Gastroesophageal sphincter (tissue), 4 donors: ENCODE measurements at regions not wholly inside any gene's neighbourhood (a gene's known extent, or its start where the extent isn't known, plus 50 kb on each side); places are given as distances from the start of the nearest gene placed in this dataset.

ENCODE experiments used
- ATAC-seq: fragments of 150-250 bp; one replicate; pipeline ENCODE4 v1.9.1; 2016; ENCODE audit warnings: mild to moderate bottlenecking, moderate library complexity
- H3K27ac ChIP-seq, 4 donors: fragments of 200-600 bp; sonication (generic) in 3 of 4; 1 replicate in 3 of 4; 2 replicates in 1 of 4; pipeline ENCODE4 v1.5.1; 2016 to 2019
- H3K27me3 ChIP-seq: fragments of 200-600 bp; sonication (generic); one replicate; pipeline ENCODE4 v1.5.1; 2019
- H3K36me3 ChIP-seq, 2 donors: fragments of 200-600 bp; sonication (generic); one replicate each; pipeline ENCODE4 v1.5.1; 2019; ENCODE audit warnings: control low read depth in 1 of 2
- H3K4me1 ChIP-seq, 3 donors: fragments of 200-600 bp; sonication (generic); 1 replicate in 2 of 3; 2 replicates in 1 of 3; pipeline ENCODE4 v1.5.1; 2016 to 2019; ENCODE audit warnings: control low read depth in 2 of 3
- H3K4me3 ChIP-seq, 2 donors: fragments of 200-600 bp; sonication (generic); one replicate each; pipeline ENCODE4 v1.5.1; 2019; ENCODE audit warnings: mild to moderate bottlenecking in 1 of 2, moderate library complexity in 1 of 2
- H3K9me3 ChIP-seq, 3 donors: fragments of 200-600 bp; sonication (generic); one replicate each; pipeline ENCODE4 v1.5.1; 2017 to 2019; ENCODE audit warnings: control low read depth in 2 of 3
- EP300 ChIP-seq: sonication (generic); formaldehyde crosslinking; IDR thresholded peaks from one replicate; pipeline ENCODE4 v1.6.1; 2017; ENCODE audit warnings: antibody characterized with exemption, mild to moderate bottlenecking
- POLR2A ChIP-seq, 2 donors: fragments of 450-650 bp; IDR thresholded peaks; one replicate each; pipeline ENCODE4 v1.6.1; 2017; ENCODE audit warnings: antibody characterized with exemption in 2 of 2, mild to moderate bottlenecking in 2 of 2, moderate library complexity in 1 of 2
- POLR2AphosphoS5 ChIP-seq: sonication (generic); formaldehyde crosslinking; IDR thresholded peaks from one replicate; pipeline ENCODE4 v1.6.1; 2017; ENCODE audit warnings: antibody characterized with exemption
- WGBS, 2 donors: methylation state at CpG; one replicate each; pipeline ENCODE4 v1.1.5; 2018; ENCODE audit warnings: low coverage in 1 of 2; 5-methylcytosine and 5-hydroxymethylcytosine counted together
- TF ChIP-seq, protein P1 (sequence below), 4 experiments: fragments of 200-600 bp in 2 of 4; fragments of 450-650 bp in 2 of 4; sonication (generic) in 1 of 4; IDR thresholded peaks; one replicate each; pipeline ENCODE4 v1.5.1; 2017 to 2019; ENCODE audit warnings: antibody characterized with exemption in 4 of 4, mild to moderate bottlenecking in 2 of 4, moderate library complexity in 2 of 4

DNA sequence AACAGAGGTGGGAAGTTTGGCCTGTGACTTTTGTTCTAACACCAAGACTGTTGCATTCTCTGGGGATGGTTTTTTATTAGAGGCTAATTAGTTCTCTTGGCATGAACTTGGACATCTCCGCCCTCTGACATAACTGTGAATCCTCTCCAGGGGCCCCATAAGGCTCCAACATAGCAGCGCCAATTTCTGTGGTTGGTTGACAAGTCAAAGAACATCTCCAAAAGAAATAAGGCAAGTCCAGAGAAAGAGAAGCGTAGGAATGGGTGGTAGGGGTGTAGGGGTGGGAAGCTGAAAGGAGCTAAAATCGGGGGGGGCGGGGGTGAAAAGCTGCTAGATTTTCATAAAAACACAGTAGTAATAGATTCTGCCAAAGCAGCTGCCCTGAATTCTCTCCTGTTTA is 81.0 kb upstream of the DAB2 start:
- WGBS, 2 donors: 33 to 80% methylated on average over 1 to 5 of the region's 5 CpGs
- ATAC-seq: no peak

DNA sequence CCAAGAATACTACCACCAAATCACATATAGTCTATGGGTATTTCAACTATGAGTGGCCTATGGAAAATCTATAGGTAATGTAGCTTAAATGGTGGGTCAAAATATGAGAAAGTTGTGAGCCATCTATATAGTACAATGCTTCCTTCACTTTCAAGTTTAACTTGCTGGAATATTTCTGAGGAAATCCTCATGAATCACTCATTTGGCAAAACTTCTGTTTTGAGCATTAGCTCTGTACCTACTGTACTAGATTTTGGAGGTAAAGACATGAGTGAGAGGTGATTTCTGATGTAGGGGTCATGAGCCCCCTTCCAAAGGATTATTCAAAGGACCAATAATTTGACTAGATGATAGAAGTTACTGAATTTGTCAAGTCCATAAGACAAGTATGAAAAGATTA is 80.6 kb upstream of the DAB2 start:
- no peaks in the 10 kb centered on the region for H3K36me3 ChIP-seq
- peaks cover 0 to 30% (median 17%) of the 10 kb centered on the region in 3 donors for H3K4me1 ChIP-seq
- no peaks in the 10 kb centered on the region for H3K27me3 ChIP-seq
- no peak for ATAC-seq
- no peak overlapping the region for H3K27ac ChIP-seq
- H3K4me3 ChIP-seq: no peak overlapping the region
- H3K9me3 ChIP-seq: no peaks in the 10 kb centered on the region
- TF ChIP-seq, protein P1, sequence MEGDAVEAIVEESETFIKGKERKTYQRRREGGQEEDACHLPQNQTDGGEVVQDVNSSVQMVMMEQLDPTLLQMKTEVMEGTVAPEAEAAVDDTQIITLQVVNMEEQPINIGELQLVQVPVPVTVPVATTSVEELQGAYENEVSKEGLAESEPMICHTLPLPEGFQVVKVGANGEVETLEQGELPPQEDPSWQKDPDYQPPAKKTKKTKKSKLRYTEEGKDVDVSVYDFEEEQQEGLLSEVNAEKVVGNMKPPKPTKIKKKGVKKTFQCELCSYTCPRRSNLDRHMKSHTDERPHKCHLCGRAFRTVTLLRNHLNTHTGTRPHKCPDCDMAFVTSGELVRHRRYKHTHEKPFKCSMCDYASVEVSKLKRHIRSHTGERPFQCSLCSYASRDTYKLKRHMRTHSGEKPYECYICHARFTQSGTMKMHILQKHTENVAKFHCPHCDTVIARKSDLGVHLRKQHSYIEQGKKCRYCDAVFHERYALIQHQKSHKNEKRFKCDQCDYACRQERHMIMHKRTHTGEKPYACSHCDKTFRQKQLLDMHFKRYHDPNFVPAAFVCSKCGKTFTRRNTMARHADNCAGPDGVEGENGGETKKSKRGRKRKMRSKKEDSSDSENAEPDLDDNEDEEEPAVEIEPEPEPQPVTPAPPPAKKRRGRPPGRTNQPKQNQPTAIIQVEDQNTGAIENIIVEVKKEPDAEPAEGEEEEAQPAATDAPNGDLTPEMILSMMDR (IDR thresholded peaks at IDR 0.05): no peak
- no peak for TF ChIP-seq POLR2AphosphoS5
- no peak for TF ChIP-seq POLR2A (IDR thresholded peaks at IDR 0.05)
- TF ChIP-seq EP300: no peak

More for the DNA sequence above, 81.0 kb upstream of the DAB2 start:
- no peak for TF ChIP-seq POLR2AphosphoS5
- TF ChIP-seq, protein P1 (IDR thresholded peaks at IDR 0.05): no peak
- TF ChIP-seq POLR2A (IDR thresholded peaks at IDR 0.05): no peak
- no peak for TF ChIP-seq EP300
- no peaks in the 10 kb centered on the region for H3K9me3 ChIP-seq
- H3K4me3 ChIP-seq: no peak overlapping the region
- peak overlapping the region in 3 of 4 donors; percentile 4 to 53 (median 15) for H3K27ac ChIP-seq
- H3K36me3 ChIP-seq: no peaks in the 10 kb centered on the region
- H3K27me3 ChIP-seq: no peaks in the 10 kb centered on the region
- H3K4me1 ChIP-seq: peaks cover 0 to 27% (median 17%) of the 10 kb centered on the region in 3 donors

DNA sequence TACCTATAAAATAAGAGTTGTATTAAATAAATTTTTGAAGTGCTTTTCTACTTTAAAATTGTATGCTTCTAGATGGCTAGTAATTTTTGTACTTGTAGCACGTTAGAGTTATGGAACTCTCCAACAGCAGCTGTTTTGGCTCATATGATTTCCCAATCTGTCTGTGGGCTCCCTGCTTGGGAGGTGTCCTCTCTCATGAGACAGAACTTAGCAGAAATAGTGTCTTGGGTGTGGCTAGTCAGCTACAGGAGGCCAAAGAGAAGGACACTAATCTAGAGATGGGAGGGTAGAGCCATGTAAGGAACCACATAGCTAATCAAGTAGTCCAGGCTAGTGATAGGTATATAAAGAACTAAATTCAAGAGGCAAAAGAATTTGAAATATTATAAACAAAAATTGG is 78.4 kb upstream of the DAB2 start:
- 25 to 36% methylated on average over 1 of the region's 1 CpG for WGBS, 2 donors
- peaks cover 0 to 33% (median 17%) of the 10 kb centered on the region in 3 donors for H3K4me1 ChIP-seq
- no peak for TF ChIP-seq EP300
- TF ChIP-seq, protein P1 (IDR thresholded peaks at IDR 0.05): no peak
- peak; percentile 59 for TF ChIP-seq POLR2AphosphoS5
- peak; percentile 83 for ATAC-seq
- H3K9me3 ChIP-seq: no peaks in the 10 kb centered on the region
- no peaks in the 10 kb centered on the region for H3K27me3 ChIP-seq
- H3K36me3 ChIP-seq: no peaks in the 10 kb centered on the region
- H3K27ac ChIP-seq: peak overlapping the region in 3 of 4 donors; percentile 46 to 62 (median 57)
- no peak overlapping the region for H3K4me3 ChIP-seq

DNA sequence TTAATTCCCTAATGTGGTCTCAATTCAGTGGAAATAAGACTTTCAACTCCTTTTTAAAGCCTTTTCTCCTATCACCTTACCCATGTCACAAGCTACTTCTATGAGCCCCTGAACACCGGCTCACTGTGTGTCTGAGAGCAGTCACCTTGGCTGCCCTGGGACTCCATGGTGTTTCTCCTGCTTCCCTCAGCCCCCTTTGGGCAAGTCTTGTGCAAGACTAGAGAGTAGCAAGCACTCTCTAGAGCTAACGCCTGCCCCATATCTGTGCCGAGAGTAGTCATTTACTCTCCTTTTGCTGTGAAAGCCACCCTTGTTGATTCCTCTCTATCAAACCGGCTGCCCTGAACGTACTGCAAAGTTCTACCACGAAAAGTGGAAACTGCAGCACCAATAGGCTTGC is 77.9 kb upstream of the DAB2 start:
- ATAC-seq: peak; percentile 20
- Histone ChIP-seq H3K4me1 (peaks cover 0 to 33% (median 17%) of the 10 kb centered on the region in 3 donors), H3K27ac (peak overlapping the region; percentile 46 to 62 (median 56)), H3K4me3 (no peak overlapping the region), H3K36me3 (no peaks in the 10 kb centered on the region), H3K9me3 (no peaks in the 10 kb centered on the region), H3K27me3 (no peaks in the 10 kb centered on the region)
- TF ChIP-seq POLR2A (IDR thresholded peaks at IDR 0.05): no peak
- TF ChIP-seq EP300: no peak
- no peak for TF ChIP-seq POLR2AphosphoS5
- 81 to 100% methylated on average over 2 to 6 of the region's 6 CpGs for whole genome bisulfite sequencing, 2 donors

DNA sequence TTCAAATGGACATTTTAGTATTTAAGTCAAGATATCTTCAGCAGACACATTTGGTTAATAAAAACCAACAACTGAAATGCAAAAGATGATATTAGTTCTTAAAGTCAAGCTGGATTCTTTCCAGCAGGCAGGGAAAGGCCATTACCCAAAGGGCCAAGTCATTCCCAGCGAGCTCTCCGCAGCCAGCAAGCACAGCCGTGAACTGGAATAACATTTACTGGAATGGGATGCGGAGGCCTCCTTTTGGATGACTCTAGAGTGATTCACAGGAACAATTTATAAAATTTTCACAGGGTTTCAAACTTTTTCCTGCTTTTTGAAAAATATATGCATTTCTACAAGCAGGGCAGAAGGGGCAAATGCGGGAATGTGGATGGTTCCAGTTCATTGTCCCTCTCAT is 76.6 kb upstream of the DAB2 start:
- H3K27me3 ChIP-seq: no peaks in the 10 kb centered on the region
- no peak for TF ChIP-seq POLR2AphosphoS5
- TF ChIP-seq, protein P1 (IDR thresholded peaks at IDR 0.05): no peak
- TF ChIP-seq EP300: no peak
- no peak for TF ChIP-seq POLR2A (IDR thresholded peaks at IDR 0.05)
- H3K36me3 ChIP-seq: no peaks in the 10 kb centered on the region
- WGBS, 2 donors: 62 to 100% methylated on average over 1 to 5 of the region's 5 CpGs
- H3K27ac ChIP-seq: peak overlapping the region in 2 of 4 donors; percentile 46 to 57
- no peak overlapping the region for H3K4me3 ChIP-seq
- peaks cover 0 to 33% (median 17%) of the 10 kb centered on the region in 3 donors for H3K4me1 ChIP-seq
- peak; percentile 55 for ATAC-seq
- H3K9me3 ChIP-seq: no peaks in the 10 kb centered on the region
